Osteocyte (in vitro differentiated cells): ENCODE measurements at regions not wholly inside any gene's neighbourhood (a gene's known extent, or its start where the extent isn't known, plus 50 kb on each side); places are given as distances from the start of the nearest gene placed in this dataset.

Experiments
- DNase-seq: peaks from one replicate; pipeline ENCODE4 v3.0.0; 2021; ENCODE audit warnings: mixed read lengths; ENCODE audit not compliant: unreplicated experiment; ENCODE audit errors: extremely low spot score
- H3K27ac Mint-ChIP-seq: one replicate; pipeline ENCODE4 v1.8.0; 2021; ENCODE audit warnings: mild to moderate bottlenecking, mixed read lengths; ENCODE audit not compliant: unreplicated experiment
- H3K27me3 Mint-ChIP-seq: one replicate; pipeline ENCODE4 v1.8.0; 2021; ENCODE audit warnings: mixed read lengths; ENCODE audit not compliant: unreplicated experiment
- H3K36me3 Mint-ChIP-seq: one replicate; pipeline ENCODE4 v1.8.0; 2021; ENCODE audit warnings: mixed read lengths; ENCODE audit not compliant: unreplicated experiment
- H3K4me1 Mint-ChIP-seq: one replicate; pipeline ENCODE4 v1.8.0; 2021; ENCODE audit warnings: mixed read lengths; ENCODE audit not compliant: unreplicated experiment
- H3K4me3 Mint-ChIP-seq: one replicate; pipeline ENCODE4 v1.8.0; 2021; ENCODE audit warnings: mild to moderate bottlenecking, moderate library complexity, mixed read lengths; ENCODE audit not compliant: unreplicated experiment
- H3K9me3 Mint-ChIP-seq: one replicate; pipeline ENCODE4 v1.8.0; 2021; ENCODE audit warnings: mixed read lengths; ENCODE audit not compliant: unreplicated experiment
- CTCF ChIP-seq: fragments of 200-600 bp; sonication (generic); IDR thresholded peaks from 2 replicates; pipeline ENCODE4 v1.5.0; 2021; ENCODE audit warnings: antibody characterized with exemption, mild to moderate bottlenecking, moderate library complexity

GRCh38 chr12:94702696-94703095 lies 52.3 kb upstream of the TMCC3 start:
- Mint-ChIP-seq H3K27ac (no peak overlapping the region), H3K27me3 (peaks cover 19% of the 10 kb centered on the region), H3K4me3 (no peak overlapping the region), H3K4me1 (peaks cover 8% of the 10 kb centered on the region), H3K9me3 (no peaks in the 10 kb centered on the region), H3K36me3 (no peaks in the 10 kb centered on the region)
- no peak for TF ChIP-seq CTCF
- no peak for DNase-seq

DNA sequence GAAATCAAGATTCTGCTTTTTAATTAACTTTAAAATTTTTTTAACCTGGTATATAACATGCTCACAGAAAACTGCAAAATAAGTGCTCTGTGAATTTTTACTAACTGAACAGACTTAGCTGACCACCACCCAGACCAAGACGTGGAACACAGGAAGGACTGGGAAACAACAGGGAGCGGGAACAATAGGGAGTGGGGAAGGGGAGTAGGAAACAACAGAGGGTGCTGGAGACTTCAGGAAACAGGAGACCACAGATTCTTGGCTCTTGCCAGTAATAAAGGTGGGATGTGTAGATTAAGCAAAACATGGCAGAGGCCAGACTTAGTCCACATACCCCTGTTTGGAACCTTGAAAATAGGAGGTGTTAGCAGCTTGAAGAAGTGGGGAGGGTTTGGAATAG lies 51.4 kb upstream of the TMCC3 start:
- peaks cover 15% of the 10 kb centered on the region for H3K27me3 Mint-ChIP-seq
- TF ChIP-seq CTCF = no peak
- no peak for DNase-seq
- no peaks in the 10 kb centered on the region for H3K9me3 Mint-ChIP-seq
- no peak overlapping the region for H3K4me3 Mint-ChIP-seq
- H3K4me1 Mint-ChIP-seq = peaks cover 8% of the 10 kb centered on the region
- no peaks in the 10 kb centered on the region for H3K36me3 Mint-ChIP-seq
- H3K27ac Mint-ChIP-seq = no peak overlapping the region

GRCh38 chr12:94700662-94701061 lies 50.3 kb upstream of the TMCC3 start:
- Mint-ChIP-seq H3K4me3 (no peak overlapping the region), H3K36me3 (no peaks in the 10 kb centered on the region), H3K27ac (no peak overlapping the region), H3K9me3 (no peaks in the 10 kb centered on the region), H3K27me3 (peaks cover 14% of the 10 kb centered on the region), H3K4me1 (peaks cover 8% of the 10 kb centered on the region)
- no peak for TF ChIP-seq CTCF
- DNase-seq = no peak
